ENCODE measurements at regions not wholly inside any gene's neighbourhood (a gene's known extent, or its start where the extent isn't known, plus 50 kb on each side); places are given as distances from the start of the nearest gene placed in this dataset.

DNA sequence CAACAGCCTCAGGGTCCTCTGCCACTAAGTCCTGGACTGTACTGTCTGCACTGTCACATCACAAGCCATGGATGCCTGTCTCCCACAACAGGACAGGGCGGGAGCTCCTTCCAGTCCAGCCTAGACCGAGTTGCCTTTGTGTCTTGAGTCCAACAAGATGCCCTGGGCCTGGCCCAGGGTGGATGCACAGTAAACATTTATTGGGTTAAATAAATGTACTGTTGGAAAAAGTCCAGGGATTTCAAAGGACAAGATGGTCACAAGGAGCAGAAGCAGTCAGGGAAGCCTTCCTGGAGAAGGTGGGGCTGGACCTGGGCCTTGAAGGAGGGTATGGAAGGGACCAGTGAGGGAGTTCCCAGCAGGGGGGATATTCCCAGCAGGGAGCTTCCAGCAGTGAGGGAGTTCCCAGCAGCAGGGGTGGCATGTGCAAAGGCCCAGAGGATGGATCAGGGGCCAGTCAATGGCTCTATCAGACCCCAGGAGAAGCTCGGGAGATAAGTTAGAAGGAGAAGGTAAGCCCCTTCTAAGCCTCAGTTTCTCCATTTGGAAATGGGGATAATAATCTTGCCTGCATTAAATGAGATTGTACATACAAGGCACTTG is 72.7 kb upstream of the NEURL1B start:
- DNase-seq, result no peak

- no peak for DNase-seq
These were observed 73.2 kb upstream of the NEURL1B start for GRCh38 chr5:172567843-172568242.

GRCh38 chr5:172567294-172567693 is 73.8 kb upstream of the NEURL1B start:
- DNase-seq, result no peak

DNA sequence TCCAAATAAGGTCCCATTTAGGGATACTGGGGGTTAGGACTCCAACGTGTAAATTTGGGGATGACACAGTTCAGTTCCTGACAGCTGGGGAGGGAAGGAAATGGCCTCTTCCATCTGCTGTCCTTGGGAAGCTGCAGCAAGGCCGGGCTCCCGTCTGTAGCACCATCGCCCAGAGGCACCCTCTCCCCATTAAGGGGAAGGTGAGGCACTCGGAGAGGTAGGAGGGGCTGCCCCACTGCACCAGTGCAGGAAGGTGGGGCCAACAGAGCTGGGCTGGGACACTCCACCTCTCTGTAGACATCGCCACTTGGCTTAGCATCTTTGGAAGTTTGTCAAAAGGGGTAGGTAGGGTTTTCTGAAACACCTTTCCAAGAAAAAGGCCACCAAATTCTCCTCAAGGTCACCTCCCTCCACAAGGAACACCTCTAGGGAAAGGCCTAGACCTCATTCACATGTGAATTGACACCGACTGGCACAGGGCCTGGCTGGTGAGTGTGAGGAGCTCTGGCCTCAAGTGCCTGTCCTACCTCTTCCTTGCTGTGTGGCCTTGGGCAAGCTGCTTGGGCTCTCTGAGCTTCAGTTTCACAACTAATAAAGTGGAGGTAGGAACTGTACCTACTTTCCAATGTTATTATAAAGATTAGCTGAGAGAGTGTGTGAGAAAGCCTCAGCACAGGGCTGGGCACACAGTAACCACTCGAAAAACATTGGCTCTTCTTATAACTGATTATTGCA is 75.0 kb upstream of the NEURL1B start:
- DNase-seq, result no peak

DNA sequence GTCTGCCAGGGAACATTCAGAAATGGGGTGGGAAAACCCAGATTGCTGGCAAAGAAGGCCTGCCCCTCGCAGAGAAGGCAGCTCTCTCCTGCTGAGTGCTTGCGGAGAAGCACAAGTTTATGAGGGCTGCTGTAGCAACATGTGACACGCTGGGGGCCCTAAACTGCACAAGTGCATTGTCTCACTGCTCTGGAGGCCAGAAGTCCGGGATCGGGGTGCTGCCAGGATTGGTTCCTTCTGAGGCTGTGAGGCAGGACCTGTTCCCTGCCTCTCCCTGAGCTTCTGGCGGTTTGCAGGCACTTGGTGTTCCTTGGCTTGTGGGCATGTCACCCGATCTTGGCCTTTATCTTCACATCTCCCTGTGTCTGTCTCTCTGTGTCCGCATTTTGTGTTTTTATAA is 75.6 kb upstream of the NEURL1B start:
- no peak for DNase-seq

GRCh38 chr5:172564883-172565282 is 76.2 kb upstream of the NEURL1B start:
- DNase-seq, result peak; percentile 72

GRCh38 chr5:172564188-172564587 is 76.9 kb upstream of the NEURL1B start:
- DNase-seq, result peak; percentile 93

DNA sequence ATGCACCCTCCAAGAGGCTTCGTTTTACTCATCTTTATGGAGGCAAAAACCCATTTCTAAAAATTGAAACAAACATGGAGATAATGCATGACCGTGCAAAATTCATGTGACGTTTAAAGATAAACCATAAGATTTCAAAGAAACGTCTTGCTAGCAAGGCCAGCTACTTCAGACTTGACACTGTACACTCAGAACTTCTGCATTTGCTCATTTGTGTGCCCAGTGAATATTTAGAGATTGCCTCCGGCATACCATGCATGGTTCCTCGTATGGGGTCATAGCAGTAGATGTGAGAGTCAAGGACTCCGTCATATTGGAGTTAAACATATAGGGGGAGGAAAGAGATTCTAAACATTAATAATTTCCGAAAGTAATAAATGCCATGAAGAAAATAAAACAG is 78.6 kb upstream of the NEURL1B start:
- no peak for DNase-seq

DNA sequence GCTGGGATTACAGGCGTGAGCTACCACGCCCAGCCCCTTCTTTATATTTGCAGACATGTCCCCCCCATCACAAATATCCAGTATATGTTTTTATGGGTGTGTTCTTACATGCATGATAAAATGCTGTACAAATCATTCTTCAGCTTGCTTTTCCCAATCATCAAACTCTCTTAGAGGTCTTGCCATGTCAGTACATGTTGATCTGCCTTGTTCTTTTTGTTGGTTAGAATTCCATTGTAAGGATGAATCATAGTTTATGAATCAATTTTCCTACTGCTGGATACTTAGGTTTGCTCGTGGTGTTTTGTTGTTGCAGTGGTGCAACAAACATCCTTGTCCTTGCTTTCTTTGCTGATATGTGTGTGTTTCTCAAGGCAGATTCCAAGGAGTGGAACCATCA is 79.9 kb upstream of the NEURL1B start:
- no peak for DNase-seq

DNA sequence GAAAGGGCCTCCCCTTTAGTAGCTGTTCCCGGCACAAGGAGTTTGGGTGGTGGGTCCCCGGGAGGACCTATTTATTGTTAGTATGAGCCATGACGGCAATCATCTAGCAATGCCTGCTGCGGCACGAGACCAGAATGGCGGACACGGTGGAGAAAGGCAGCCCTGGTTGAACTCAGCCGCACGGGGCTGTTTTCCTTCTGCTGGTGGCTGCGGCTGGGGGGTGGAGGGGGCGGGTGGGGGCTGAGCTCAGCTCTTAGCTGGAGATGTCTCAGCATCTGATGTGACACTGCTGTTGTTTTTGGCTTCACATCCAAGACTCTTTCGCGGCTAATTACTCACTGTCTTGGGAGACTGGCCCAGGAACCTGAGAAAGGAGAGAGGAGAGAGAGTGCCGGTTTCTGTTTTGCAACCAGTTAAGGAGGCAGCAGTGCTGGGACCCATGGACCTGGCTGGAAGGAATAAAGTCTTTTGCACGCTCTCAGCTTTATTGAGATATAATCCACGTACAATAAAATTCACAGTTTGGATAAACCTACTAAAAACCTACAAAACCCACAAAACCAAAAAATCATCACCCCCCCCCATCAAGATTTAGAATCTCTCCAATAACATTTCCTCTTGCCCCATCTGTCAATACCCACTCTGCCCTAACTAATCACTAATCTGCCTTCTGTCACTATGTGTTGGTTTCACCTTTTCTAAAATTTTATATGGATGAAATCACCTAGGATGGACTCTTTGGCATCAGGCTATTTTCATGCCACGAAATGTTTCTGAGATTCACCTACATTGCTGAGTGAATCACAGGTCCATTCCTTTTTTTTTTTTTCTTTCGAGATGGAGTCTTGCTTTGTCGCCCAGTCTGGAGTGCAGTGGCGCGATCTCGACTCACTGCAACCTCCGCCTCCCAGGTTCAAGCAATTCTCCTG is 81.8 kb upstream of the NEURL1B start:
- DNase-seq, result no peak

- DNase-seq, result no peak
These were observed 82.7 kb upstream of the NEURL1B start for GRCh38 chr5:172558076-172558976.

- no peak for DNase-seq
These were observed 84.0 kb upstream of the NEURL1B start for GRCh38 chr5:172556971-172557461.

DNA sequence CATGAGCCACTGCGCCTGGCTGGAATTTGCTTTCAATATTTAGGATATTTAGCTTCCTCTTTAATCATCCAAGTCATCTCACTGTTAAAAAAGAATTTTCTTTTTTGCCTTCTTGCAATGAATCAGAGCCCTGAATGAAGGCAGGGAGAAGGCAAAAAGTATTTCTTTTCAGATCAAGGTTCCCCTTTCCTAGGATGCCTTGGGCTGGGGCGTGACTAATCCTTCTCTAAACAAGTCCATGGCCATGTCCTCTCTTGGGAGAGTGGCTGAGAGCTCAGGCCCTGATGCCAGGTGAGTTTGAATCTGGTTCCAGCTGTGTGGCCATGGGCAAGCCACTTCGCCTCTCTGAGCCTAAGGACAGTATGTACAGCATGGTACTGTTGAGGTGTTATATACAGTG is 84.8 kb upstream of the NEURL1B start:
- no peak for DNase-seq

- DNase-seq, result no peak
These were observed 86.5 kb upstream of the NEURL1B start for GRCh38 chr5:172554562-172554961.

GRCh38 chr5:172553903-172554302 is 87.2 kb upstream of the NEURL1B start:
- DNase-seq, result no peak

DNA sequence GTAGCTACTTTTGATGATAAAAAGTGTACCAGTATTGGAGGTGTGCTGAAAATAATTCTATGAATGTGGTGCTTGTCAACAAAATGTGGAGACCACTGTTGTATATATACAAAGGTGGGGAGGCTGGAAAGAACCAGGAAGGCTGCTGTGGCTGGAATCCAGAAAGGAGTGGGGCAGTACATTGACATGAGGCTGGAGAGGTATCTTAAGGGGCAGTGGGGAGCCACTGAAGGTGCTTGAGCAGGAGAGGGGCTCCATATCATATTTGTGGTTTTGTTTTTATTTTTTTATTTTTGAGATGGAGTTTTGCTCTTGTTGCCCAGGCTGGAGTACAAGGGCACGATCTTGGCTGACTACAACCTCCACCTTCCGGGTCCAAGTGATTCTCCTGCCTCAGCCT is 87.9 kb upstream of the NEURL1B start:
- DNase-seq, result no peak

GRCh38 chr5:172550996-172551395 is 90.1 kb upstream of the NEURL1B start:
- no peak for DNase-seq

- no peak for DNase-seq
These were observed 90.8 kb upstream of the NEURL1B start for GRCh38 chr5:172550096-172550765.

DNA sequence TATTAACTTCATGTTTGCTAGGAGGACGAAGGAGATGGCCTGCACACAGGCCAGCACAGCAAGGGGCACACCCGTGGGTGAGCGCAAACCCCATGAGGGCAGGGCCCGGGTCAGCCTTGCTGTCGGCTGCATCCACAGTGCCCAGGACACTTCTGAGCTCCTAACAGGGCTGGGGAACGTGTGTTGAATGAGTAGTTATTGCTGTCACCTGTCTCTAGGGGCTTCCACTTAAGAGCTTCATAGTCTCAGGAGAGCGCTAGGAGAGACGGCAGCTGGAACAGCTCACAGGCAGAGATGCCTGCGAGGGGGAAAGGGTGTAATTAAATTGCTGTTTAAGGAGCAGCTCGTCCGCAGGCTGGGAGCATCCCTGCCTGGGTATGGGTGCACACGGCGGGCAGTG is 91.4 kb upstream of the NEURL1B start:
- DNase-seq, result no peak

- no peak for DNase-seq
These were observed 91.9 kb upstream of the NEURL1B start for GRCh38 chr5:172548981-172549687.

GRCh38 chr5:172548311-172548731 is 92.7 kb upstream of the NEURL1B start:
- no peak for DNase-seq

Measured in NCI-H2029 treated with DMSO at 0.1 percent for 48 hours (cell line).